HepG2 (cell line): ENCODE measurements at regions not wholly inside any gene's neighbourhood (a gene's known extent, or its start where the extent isn't known, plus 50 kb on each side); places are given as distances from the start of the nearest gene placed in this dataset.
A peak's percentile ranks its signal among the peaks of the same experiment; 100 is the strongest.

Experiments
- ATAC-seq: fragments of 200-7000 bp; cut with Tn5 transposase; 3 replicates; pipeline ENCODE4 v1.9.1; 2020; ENCODE audit warnings: mild to moderate bottlenecking, moderate library complexity
- BruUV-seq: library from RNA; stranded (reverse); fragments of 400-500 nt; replicated peaks from 2 replicates; lab custom pipeline; 2021; lab: Mats Ljungman, UMichigan
- CTCF ChIA-PET: fragments of 300-600 bp; formaldehyde crosslinking; extraction: SDS; loops from one replicate; lab custom pipeline; 2021; ENCODE audit warnings: low total read pairs, inconsistent platforms, low intra/inter-chr PET ratio; lab: Yijun Ruan, JAX
- POLR2A ChIA-PET: fragments of 350-600 bp; sonication (Branson Sonifier 250); formaldehyde crosslinking; loops from one replicate; lab custom pipeline; 2020; ENCODE audit warnings: antibody characterized with exemption, inconsistent platforms; lab: Yijun Ruan, JAX
- DNase-seq: peaks from one replicate; pipeline ENCODE4 v3.0.0-alpha.2; 2015; ENCODE audit warnings: low spot score
- FAIRE-seq: peaks from 3 replicates; lab custom pipeline; 2011; peaks lifted over from hg19 to GRCh38; lab: Jason Lieb, UNC
- H2AFZ ChIP-seq: one replicate; pipeline ENCODE4 v1.6.1; 2011; ENCODE audit warnings: low read length, inconsistent platforms
- H3K27ac ChIP-seq: fragments of 300-600 bp; 3 replicates; pipeline ENCODE4 v1.8.0; 2011; ENCODE audit warnings: mixed run types, mild to moderate bottlenecking, mixed read lengths, low read length, inconsistent platforms; ENCODE audit not compliant: insufficient read depth; ENCODE audit errors: extremely low read length
- H3K27me3 ChIP-seq, 2 experiments: fragments of 200-600 bp in 1 of 2; 2 replicates in 1 of 2; 3 replicates in 1 of 2; pipeline versions ENCODE4 v1.6.0 to v1.8.0; 2011; ENCODE audit warnings: low read length in 2 of 2, mild to moderate bottlenecking in 2 of 2, moderate library complexity in 2 of 2, inconsistent platforms in 1 of 2; ENCODE audit not compliant: insufficient read depth in 2 of 2, control insufficient read depth in 1 of 2
- H3K36me3 ChIP-seq, 2 experiments: fragments of 200-600 bp in 1 of 2; replicated peaks in 1 of 2; 2 replicates in 1 of 2; 3 replicates in 1 of 2; pipeline versions ENCODE4 v1.5.1 to v1.8.0; 2011; ENCODE audit warnings: low read length in 2 of 2, inconsistent platforms in 1 of 2; ENCODE audit not compliant: insufficient read depth in 2 of 2, control insufficient read depth in 1 of 2
- H3K4me1 ChIP-seq: 2 replicates; pipeline ENCODE4 v1.5.1; 2012; ENCODE audit warnings: low read length, inconsistent platforms; ENCODE audit not compliant: insufficient read depth
- H3K4me2 ChIP-seq: 2 replicates; pipeline ENCODE4 v1.6.0; 2011; ENCODE audit warnings: low read depth, low read length, inconsistent platforms
- H3K4me3 ChIP-seq, 3 experiments: fragments of 200-600 bp in 1 of 3; sonication (generic), shearing (Covaris generic) in 1 of 3; replicated peaks in 1 of 3; 2 replicates each; pipeline ENCODE4 v1.5.1; 2011 to 2016; ENCODE audit warnings: low read length in 3 of 3, inconsistent platforms in 2 of 3, low read depth in 2 of 3, mild to moderate bottlenecking in 2 of 3, control low read depth in 1 of 3, mixed read lengths in 1 of 3; ENCODE audit not compliant: insufficient read depth in 1 of 3
- H3K79me2 ChIP-seq: one replicate; pipeline ENCODE4 v1.6.1; 2011; ENCODE audit warnings: low read length, inconsistent platforms; ENCODE audit not compliant: insufficient read depth
- H3K9ac ChIP-seq: 2 replicates; pipeline ENCODE4 v1.6.0; 2011; ENCODE audit warnings: mild to moderate bottlenecking, low read depth, low read length, inconsistent platforms; ENCODE audit not compliant: insufficient read depth
- H3K9me3 ChIP-seq: 2 replicates; pipeline ENCODE4 v1.5.1; 2012; ENCODE audit warnings: mild to moderate bottlenecking, low read length
- H4K20me1 ChIP-seq: 2 replicates; pipeline ENCODE4 v1.6.0; 2011; ENCODE audit warnings: inconsistent platforms, mild to moderate bottlenecking, low read length, moderate library complexity; ENCODE audit not compliant: insufficient read depth
- CEBPB ChIP-seq: IDR thresholded peaks from 2 replicates; pipeline ENCODE4 v1.6.1; 2011; ENCODE audit warnings: low read depth, low read length, improper control_type of control experiment, borderline replicate concordance
- FOXK1 ChIP-seq: sonication (generic); formaldehyde crosslinking; IDR thresholded peaks from 2 replicates; pipeline ENCODE4 v1.4.0; 2020; ENCODE audit warnings: low read depth, missing genetic modification reagents, borderline replicate concordance
- LCORL ChIP-seq, 2 experiments: fragments of 450-650 bp in 1 of 2; sonication (generic) in 1 of 2; formaldehyde crosslinking in 1 of 2; IDR thresholded peaks; 2 replicates each; pipeline versions ENCODE4 v1.5.0 to v1.6.1; 2017 to 2020; ENCODE audit warnings: antibody characterized with exemption in 1 of 2, missing genetic modification reagents in 1 of 2
- NPAS2 ChIP-seq: sonication (generic); formaldehyde crosslinking; IDR thresholded peaks from 2 replicates; pipeline ENCODE4 v1.8.0; 2022; ENCODE audit warnings: mild to moderate bottlenecking, missing genetic modification reagents, borderline replicate concordance
- POLR2G ChIP-seq: fragments of 200-400 bp; formaldehyde crosslinking; IDR thresholded peaks from 2 replicates; pipeline ENCODE4 v1.6.1; 2018; ENCODE audit warnings: mild to moderate bottlenecking, low read depth, low read length, moderate library complexity
- PPARG ChIP-seq: conservative IDR thresholded peaks from 2 replicates; pipeline ENCODE4 v1.6.1; 2016; ENCODE audit warnings: missing biosample characterization, missing genetic modification reagents
- REPIN1 ChIP-seq: sonication (generic); formaldehyde crosslinking; IDR thresholded peaks from 2 replicates; pipeline ENCODE4 v1.8.0; 2022; ENCODE audit warnings: missing genetic modification reagents, low read depth, mild to moderate bottlenecking, borderline replicate concordance
- SALL1 ChIP-seq: sonication (generic); formaldehyde crosslinking; IDR thresholded peaks from 2 replicates; pipeline ENCODE4 v1.8.0; 2022; ENCODE audit warnings: mild to moderate bottlenecking, missing genetic modification reagents
- STAG1 ChIP-seq: sonication (generic); formaldehyde crosslinking; IDR thresholded peaks from 2 replicates; pipeline ENCODE4 v1.4.0; 2020; ENCODE audit warnings: missing genetic modification reagents
- ZEB1 ChIP-seq: IDR thresholded peaks from 2 replicates; pipeline ENCODE4 v1.6.1; 2012; ENCODE audit warnings: mild to moderate bottlenecking, low read depth, inconsistent platforms; ENCODE audit not compliant: insufficient replicate concordance
- ZNF138 ChIP-seq: sonication (generic); formaldehyde crosslinking; IDR thresholded peaks from 2 replicates; pipeline ENCODE4 v1.5.0; 2020; ENCODE audit warnings: mild to moderate bottlenecking, low read depth, missing genetic modification reagents
- ZNF260 ChIP-seq: sonication (generic); formaldehyde crosslinking; IDR thresholded peaks from 2 replicates; pipeline ENCODE4 v1.4.0; 2020; ENCODE audit warnings: missing genetic modification reagents, low read depth, mild to moderate bottlenecking, borderline replicate concordance
- WGBS: methylation state at CpG from one replicate; pipeline ENCODE4 v1.1.6; 2017; ENCODE audit warnings: low lambda C conversion rate; 5-methylcytosine and 5-hydroxymethylcytosine counted together
- in situ Hi-C: cut with HindIII; loops from 2 replicates; pipeline ENCODE4 v1.10.0; 2017; ENCODE audit warnings: low pct_unique_long_range_greater_than_20kb; ENCODE audit not compliant: extremely low pct_ligation_motif_present
- intact Hi-C: fragments of 100-400 bp; cut with micrococcal nuclease; formaldehyde crosslinking; loops from one replicate; pipeline ENCODE4 v1.10.0; 2022; ENCODE audit not compliant: unreplicated experiment
- TF ChIP-seq, protein P1 (sequence below): sonication (generic); formaldehyde crosslinking; IDR thresholded peaks from 2 replicates; pipeline ENCODE4 v1.8.0; 2022; ENCODE audit warnings: mild to moderate bottlenecking, missing genetic modification reagents, moderate library complexity
- TF ChIP-seq, protein P2 (sequence below): sonication (generic); formaldehyde crosslinking; IDR thresholded peaks from 2 replicates; pipeline ENCODE4 v1.5.0; 2020; ENCODE audit warnings: missing genetic modification reagents
- TF ChIP-seq, protein P3 (sequence below): sonication (generic); formaldehyde crosslinking; IDR thresholded peaks from 2 replicates; pipeline ENCODE4 v1.5.1; 2020; ENCODE audit warnings: missing genetic modification reagents, mild to moderate bottlenecking, borderline replicate concordance

DNA sequence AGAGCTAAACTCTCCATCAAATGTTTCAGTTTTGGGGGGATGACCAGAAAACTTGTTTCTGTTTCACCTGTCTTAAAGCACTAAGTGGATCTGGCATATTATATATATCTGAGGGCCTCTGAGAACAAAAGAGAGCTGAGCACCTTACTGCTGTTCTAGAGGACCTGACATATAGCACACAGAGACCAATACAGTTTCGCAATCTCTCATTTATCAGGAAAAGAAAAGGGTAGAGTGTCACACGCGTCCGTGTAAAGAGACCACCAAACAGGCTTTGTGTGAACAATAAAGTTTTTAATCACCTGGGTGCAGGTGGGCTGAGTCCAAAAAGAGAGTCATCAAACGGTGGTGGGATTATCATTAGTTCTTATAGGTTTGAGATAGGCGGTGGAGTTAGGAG, 434.5 kb upstream of the KCND2 start:
- H3K4me2 ChIP-seq = no peak overlapping the region
- CTCF ChIA-PET = no interaction called here
- no peak overlapping the region for H3K9ac ChIP-seq
- H3K9me3 ChIP-seq = peaks cover 23% of the 10 kb centered on the region
- intact Hi-C loops = no loop called here
- no TSS peak for BruUV-seq
- H3K27me3 ChIP-seq = no peaks in the 10 kb centered on the region
- no peak overlapping the region for H3K4me3 ChIP-seq
- in situ Hi-C loops = no loop called here
- no peaks in the 10 kb centered on the region for H3K79me2 ChIP-seq
- DNase-seq (no peak), ATAC-seq (no peak), FAIRE-seq (no peak)
- no peaks in the 10 kb centered on the region for H4K20me1 ChIP-seq
- peak; percentile 34; the same call in 1 of the 2 replicates for TF ChIP-seq CEBPB
- TF ChIP-seq LCORL (IDR thresholded peaks at IDR 0.05) = no peak
- no peak for TF ChIP-seq LCORL (CRISPR knock-in tag; IDR thresholded peaks at IDR 0.05)
- H3K4me1 ChIP-seq = no peaks in the 10 kb centered on the region
- 18% methylated on average over 6 of the region's 6 CpGs for whole genome bisulfite sequencing
- no peak overlapping the region for H3K27ac ChIP-seq
- no peaks in the 10 kb centered on the region for H3K36me3 ChIP-seq
- POLR2A ChIA-PET = no interaction called here
- no peak overlapping the region for H2AFZ ChIP-seq

DNA sequence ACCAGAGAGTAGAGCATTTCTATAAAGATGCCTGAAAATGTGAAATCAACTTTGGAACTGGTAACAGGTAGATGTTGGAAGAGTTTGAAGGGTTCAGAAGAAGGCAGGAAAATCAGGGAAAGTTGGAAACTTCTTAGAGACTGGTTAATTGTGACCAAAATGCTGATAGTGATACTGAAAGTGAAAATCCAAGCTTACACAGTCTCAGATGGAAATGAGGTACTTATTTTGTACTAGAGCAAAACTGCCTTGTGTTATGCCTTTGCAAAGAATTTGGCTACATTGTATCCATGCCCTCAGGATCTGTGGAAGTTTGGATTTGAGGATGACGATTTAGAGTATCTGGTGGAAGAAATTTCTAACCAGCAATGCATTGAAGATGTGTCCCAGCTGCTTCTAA, 430.6 kb upstream of the KCND2 start:
- ATAC-seq (no peak), FAIRE-seq (no peak), DNase-seq (no peak)
- Histone ChIP-seq H3K9ac (no peak overlapping the region), H3K27ac (no peak overlapping the region), H3K4me2 (no peak overlapping the region), H4K20me1 (no peaks in the 10 kb centered on the region), H3K4me3 (no peak overlapping the region), H3K4me1 (no peaks in the 10 kb centered on the region), H3K27me3 (no peaks in the 10 kb centered on the region), H3K36me3 (no peaks in the 10 kb centered on the region), H3K79me2 (no peaks in the 10 kb centered on the region), H2AFZ (no peak overlapping the region), H3K9me3 (peaks cover 23% of the 10 kb centered on the region)
- BruUV-seq = no TSS peak
- CTCF ChIA-PET = no interaction called here
- POLR2A ChIA-PET = no interaction called here
- 0% methylated on average over 1 of the region's 1 CpG for WGBS
- in situ Hi-C loops = no loop called here
- intact Hi-C loops = no loop called here
- TF ChIP-seq, protein P1, sequence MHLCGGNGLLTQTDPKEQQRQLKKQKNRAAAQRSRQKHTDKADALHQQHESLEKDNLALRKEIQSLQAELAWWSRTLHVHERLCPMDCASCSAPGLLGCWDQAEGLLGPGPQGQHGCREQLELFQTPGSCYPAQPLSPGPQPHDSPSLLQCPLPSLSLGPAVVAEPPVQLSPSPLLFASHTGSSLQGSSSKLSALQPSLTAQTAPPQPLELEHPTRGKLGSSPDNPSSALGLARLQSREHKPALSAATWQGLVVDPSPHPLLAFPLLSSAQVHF (CRISPR knock-in tag) = no peak
- TF ChIP-seq, protein P2, sequence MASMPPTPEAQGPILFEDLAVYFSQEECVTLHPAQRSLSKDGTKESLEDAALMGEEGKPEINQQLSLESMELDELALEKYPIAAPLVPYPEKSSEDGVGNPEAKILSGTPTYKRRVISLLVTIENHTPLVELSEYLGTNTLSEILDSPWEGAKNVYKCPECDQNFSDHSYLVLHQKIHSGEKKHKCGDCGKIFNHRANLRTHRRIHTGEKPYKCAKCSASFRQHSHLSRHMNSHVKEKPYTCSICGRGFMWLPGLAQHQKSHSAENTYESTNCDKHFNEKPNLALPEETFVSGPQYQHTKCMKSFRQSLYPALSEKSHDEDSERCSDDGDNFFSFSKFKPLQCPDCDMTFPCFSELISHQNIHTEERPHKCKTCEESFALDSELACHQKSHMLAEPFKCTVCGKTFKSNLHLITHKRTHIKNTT (CRISPR knock-in tag) = no peak
- no peak for TF ChIP-seq FOXK1
- TF ChIP-seq NPAS2 = no peak
- TF ChIP-seq, protein P3, sequence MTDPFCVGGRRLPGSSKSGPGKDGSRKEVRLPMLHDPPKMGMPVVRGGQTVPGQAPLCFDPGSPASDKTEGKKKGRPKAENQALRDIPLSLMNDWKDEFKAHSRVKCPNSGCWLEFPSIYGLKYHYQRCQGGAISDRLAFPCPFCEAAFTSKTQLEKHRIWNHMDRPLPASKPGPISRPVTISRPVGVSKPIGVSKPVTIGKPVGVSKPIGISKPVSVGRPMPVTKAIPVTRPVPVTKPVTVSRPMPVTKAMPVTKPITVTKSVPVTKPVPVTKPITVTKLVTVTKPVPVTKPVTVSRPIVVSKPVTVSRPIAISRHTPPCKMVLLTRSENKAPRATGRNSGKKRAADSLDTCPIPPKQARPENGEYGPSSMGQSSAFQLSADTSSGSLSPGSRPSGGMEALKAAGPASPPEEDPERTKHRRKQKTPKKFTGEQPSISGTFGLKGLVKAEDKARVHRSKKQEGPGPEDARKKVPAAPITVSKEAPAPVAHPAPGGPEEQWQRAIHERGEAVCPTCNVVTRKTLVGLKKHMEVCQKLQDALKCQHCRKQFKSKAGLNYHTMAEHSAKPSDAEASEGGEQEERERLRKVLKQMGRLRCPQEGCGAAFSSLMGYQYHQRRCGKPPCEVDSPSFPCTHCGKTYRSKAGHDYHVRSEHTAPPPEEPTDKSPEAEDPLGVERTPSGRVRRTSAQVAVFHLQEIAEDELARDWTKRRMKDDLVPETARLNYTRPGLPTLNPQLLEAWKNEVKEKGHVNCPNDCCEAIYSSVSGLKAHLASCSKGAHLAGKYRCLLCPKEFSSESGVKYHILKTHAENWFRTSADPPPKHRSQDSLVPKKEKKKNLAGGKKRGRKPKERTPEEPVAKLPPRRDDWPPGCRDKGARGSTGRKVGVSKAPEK = no peak
- no peak for TF ChIP-seq REPIN1
- no peak for TF ChIP-seq ZNF138 (CRISPR knock-in tag)
- TF ChIP-seq ZEB1 = no peak
- no peak for TF ChIP-seq STAG1 (CRISPR knock-in tag)
- TF ChIP-seq POLR2G = no peak
- TF ChIP-seq PPARG (CRISPR knock-in tag) = no peak
- TF ChIP-seq ZNF260 = no peak
- TF ChIP-seq SALL1 (CRISPR knock-in tag) = no peak
